Glomerular visceral epithelial cell (primary cell): ENCODE measurements at regions not wholly inside any gene's neighbourhood (a gene's known extent, or its start where the extent isn't known, plus 50 kb on each side); places are given as distances from the start of the nearest gene placed in this dataset.
A peak's percentile ranks its signal among the peaks of the same experiment; 100 is the strongest.
"Not testable (repeated sequence)": the region's sequence is repeated elsewhere in the genome, so short reads cannot be mapped to it uniquely, and the experiment has no call there.

Experiments
- DNase-seq: peaks from one replicate; pipeline ENCODE4 v3.0.0-alpha.2; 2016; ENCODE audit errors: extremely low spot score

DNA sequence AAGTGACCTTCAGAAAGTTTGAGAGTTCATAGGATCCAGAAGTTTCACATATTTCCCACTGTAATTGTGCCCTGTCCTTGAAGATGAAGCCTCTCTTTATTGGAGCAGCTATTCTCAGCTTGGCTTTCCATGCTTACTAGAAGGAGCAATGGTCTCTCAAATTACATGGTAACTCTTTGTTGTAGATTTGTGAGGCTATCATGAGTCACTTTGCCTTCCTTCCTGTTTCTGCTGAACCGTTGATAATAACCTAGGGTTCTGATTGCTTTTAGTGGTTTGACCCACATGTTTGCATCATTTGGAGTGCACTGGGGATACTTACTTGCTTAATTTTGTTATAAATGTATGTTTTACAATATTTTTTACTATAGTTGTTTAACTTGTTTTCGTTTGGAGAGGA is 772.9 kb upstream of the SLITRK6 start:
- peak; percentile 9 for DNase-seq

DNA sequence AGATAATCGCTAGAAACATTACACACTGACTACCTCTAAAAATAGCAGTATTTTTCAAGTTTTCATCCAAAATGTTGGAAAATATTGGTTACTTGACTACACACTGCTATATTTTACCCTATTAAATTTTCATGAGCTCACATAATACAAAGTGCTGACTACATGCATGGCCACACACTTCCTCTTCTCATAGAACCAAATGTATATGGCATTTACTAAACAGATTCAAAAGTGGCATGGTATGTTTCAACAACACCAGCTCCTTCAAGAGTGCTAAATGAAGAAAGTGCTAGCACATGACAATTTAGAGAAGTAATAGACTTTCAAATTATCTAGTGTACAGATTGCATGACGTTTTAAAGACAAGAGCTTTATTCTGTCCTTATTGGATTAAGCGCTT is 780.4 kb upstream of the SLITRK6 start:
- no peak for DNase-seq

DNA sequence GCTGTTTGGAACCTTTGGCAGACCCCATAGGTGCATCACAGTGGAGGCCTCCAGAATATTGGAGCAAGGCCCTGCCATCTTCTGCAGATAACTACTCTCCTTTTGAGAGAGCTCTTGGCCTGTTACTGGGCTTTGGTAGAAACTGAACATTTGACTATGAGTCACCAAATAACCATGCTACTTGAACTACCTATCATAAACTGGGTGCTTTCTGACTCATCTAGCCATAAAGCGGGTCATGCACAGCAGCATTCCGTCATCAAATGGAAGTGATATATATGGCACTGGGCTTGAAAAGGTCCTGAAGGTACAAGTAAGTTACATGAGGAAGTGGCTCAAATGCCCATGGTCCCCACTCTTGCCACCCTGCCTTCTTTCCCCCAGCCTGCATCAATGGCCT is 782.5 kb upstream of the SLITRK6 start:
- peak; percentile 30 for DNase-seq

DNA sequence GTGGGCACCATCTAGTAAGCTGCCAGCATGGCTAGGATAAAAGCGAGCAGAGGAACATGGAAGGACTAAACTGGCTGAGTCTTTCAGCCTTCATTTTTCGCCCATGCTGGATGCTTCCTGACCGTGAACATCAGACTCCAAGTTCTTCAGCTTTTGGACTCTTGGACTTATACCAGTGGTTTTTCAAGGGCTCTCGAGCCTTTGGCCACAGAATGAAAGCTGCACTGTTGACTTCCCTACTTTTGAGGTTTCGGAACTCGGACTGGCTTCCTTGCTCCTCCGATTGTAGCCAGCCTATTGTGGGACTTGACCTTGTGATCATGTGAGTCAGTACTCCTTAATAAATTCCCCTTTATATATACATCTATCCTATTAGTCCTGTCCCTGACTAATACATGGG is 785.1 kb upstream of the SLITRK6 start:
- no peak for DNase-seq

DNA sequence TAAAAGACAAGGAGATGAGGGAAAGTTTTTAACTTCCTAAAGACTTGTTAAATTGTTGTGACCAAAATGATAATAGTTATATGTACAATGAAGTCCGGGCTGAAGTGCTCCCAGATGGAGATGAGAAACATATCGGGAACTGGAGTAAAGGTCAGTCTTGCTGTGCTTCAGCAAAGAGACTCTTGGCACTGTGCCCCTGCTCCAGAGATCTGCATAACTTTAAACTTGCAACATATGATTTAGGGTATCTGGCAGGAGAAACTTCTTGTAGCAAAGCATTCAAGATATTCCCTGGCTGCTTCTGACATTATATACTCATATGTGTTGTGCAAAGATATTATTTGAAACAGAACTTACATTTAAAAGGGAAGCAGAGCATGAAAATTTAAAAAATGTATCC is 786.6 kb upstream of the SLITRK6 start:
- DNase-seq, result no peak

DNA sequence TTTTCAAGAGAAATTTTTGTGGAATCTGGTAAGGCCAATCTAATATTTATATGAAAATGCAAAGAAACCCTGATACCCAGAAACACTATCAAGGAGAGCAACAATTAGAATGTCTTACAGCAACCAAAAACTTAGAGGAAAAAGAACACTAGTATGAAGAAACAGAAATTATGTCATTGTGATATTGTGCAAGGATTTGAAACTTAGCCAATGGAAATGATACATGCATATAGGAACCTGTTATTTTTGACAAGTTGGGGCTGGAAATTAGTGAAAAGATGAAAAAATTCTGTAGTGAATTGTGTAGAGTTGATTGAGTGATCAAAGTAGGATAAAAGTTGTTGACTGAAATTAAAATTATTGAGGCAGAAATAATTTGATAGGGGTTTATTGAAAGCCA is 792.6 kb upstream of the SLITRK6 start:
- DNase-seq, result no peak

DNA sequence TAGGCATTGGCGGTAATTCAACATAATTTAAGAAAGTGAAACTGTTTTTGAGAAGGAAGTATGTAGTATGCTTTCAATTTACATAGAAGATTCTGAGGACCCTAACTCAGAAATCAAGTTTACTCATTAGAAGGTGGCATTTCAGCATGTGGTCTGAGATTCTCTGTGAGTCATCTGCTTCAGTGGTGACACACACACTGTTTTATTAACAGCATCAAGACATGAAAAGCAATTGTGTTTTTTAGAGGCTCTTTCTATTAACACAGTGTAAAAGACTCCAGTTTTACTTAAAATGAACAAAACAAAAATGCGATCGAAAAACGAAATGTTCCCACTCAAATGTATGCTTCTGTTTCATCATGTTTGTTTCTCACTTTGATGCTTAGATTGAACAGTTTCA is 802.1 kb upstream of the SLITRK6 start:
- peak; percentile 23 for DNase-seq

DNA sequence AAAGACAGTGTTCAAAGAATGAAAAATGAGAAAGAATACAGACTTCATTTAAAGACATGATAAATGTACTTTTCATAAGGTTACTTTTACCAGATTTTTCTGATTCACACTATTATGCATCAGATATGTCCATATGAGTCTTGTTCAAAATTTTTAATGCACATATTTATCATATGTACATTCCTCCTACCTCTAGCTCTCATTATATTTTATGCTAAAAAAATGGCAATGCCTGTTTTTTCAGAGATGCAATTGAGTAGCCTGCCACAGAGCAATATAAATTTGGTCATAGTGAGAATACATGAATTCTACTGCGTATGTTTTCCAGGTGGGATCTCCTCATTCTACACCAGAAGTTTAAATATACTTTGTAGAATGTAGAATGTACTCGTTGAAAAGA is 807.0 kb upstream of the SLITRK6 start:
- no peak for DNase-seq

DNA sequence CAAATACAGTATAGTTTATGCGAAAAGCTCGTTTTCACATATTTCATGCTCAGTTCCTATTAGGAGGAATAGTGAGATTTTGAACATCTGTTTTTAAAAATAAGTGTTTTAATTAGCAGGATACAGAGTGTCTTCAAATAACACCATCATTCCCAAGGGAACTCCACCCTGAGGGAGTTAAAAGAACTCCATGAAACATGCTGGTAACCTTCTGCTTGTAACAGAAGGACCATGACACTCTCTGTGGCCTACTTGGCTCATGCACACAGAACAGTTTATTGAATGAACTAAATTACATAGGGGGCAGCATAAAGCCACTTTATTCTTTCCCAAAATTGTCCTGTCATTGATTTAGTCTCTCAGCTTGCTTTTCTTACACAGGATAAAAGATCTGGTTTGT is 809.5 kb upstream of the SLITRK6 start:
- DNase-seq, result no peak

DNA sequence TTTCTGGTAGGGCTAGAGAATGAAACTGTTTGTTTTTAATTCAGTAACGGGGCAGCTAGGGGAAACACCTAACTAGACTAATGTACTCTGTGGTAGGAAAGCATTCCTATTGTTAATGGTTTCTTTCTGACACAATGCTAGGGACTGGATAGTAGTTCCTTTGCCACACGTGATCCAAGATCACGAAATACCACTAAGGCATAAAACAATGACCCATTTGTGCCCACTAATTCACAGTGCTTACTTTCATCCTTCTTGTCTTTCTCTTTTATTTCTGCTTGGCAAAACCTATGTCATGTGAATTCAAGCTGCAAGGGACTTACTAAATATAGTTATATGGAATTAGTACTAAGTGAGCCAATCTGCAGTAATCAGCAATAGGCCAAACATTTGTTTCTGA is 834.1 kb upstream of the SLITRK6 start:
- DNase-seq, result no peak

DNA sequence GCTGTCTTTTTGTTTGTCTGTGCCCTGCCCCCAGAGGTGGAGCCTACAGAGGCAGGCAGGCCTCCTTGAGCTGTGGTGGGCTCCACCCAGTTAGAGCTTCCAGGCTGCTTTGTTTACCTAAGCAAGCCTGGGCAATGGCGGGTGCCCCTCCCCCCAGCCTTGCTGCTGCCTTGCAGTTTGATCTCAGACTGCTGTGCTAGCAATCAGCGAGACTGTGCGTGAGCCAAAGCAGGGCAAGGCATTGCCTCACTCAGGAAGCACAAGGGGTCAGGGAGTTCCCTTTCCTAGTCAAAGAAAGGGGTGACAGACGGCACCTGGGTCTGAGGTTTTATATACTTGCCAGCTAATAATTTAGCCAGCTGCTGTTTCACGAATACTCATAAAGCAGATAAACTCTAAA is 852.0 kb upstream of the SLITRK6 start:
- not testable (repeated sequence) for DNase-seq

DNA sequence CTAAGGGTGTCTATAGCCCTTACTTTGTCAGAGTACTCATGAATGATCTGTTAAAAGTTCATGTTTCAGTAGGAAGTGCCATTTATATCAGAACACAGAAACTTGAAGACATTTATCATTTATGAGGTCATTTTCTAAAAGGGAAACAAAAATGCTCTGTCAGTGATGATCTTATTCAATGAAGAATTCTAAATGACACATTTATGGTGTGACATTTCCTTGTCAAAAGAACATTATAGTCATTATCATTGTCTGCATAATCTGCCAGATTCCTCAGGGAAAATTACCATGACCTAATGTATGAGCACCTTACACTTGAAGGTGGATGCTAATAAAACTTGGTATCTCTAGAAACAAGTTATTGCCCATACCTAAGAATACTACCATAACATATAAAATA is 853.8 kb upstream of the SLITRK6 start:
- DNase-seq, result no peak

DNA sequence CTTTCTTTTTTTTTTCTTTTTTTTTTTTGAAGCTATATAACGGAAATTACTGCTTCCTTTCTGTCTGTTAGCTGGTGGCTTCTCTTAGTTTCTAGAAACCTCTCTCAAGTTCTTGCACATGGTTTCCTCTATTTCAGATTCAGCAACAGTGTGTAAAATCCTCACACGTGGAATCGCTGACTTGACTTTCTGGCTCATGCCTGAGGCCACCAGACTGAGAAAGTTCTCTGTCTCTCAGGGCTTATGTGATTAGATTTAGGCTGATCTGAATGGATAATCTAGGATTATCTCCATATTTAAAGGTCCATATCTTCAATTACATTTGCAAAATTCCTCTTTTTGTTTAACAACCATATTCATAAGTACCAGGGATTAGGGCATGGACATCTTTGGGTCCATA is 856.3 kb upstream of the SLITRK6 start:
- no peak for DNase-seq

DNA sequence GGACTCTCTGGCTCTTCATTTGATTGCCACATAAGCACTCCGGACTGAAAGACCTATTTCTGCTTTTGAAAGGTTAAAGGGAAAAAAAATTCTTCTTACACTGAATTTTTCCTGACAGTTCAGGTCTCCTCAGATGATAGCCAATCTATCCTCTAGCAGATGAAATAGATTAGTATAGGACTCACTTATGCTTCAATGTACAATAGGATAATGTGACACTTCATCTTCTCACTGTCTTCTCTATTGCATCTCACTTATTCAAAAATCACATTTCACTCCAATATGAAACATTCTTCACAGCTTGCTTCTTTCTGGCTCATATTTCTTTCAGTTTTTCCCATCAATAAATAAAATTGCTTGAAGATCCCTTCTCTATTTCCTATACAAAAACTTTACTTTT is 860.9 kb upstream of the SLITRK6 start:
- DNase-seq, result no peak

DNA sequence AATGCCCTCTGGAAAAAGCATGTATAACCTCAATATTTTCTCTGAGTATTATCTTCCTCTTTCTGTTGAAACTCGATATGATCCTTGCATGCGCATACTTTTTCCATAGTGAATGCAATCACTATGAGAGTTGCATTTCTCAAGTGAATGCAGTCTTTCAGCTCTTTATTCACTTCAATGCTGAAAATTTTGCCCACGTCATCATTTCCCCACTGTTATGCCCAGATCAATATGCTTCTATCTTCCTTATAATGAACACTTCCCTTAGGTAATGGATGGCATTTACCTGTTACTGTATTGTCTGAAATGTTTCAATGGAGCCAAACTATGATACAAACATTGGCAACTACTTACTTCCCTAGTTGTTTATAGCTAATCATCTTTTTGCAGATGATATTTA is 866.6 kb upstream of the SLITRK6 start:
- no peak for DNase-seq

DNA sequence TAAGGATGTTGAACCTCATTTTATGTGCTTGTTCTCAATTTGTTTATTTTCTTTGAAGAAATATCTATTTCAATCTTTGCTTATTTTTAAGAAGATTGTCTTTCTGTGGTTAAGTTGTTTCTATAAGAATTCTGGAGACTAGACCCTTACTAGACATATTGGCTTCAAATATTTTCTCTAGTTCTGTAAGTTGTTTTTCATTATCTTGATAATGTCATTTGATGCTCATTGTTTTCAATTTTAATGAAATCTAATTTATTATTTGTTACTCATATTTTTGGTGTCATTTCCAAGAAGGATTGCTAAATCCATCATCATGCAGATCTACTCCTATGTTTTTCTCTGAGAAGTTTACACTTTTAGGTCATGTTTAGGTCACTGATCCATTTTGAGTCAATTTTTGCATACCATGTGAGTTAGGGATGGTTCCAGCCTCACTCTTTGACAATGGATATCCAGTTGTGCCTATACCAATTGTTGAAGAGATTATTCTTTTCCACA is 874.8 kb upstream of the SLITRK6 start:
- DNase-seq, result no peak

DNA sequence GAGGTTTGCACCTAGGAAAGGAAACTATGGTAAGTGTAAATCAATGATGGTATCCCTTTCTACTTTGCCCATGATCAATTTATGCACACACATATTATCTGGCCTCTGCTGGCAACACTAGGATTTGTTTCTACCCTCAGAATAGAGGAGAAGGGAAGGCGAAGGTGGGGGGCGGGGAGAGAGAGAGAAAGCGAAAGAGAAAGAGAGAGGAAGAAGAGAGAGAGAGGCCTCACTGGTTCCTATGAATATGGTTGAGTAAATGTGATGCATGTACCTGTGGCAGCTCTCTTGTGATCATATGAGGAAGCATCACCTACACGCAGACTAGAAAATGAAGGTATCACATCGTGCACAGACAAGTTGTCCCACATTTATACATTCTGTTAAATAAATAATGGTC is 882.0 kb upstream of the SLITRK6 start:
- no peak for DNase-seq

DNA sequence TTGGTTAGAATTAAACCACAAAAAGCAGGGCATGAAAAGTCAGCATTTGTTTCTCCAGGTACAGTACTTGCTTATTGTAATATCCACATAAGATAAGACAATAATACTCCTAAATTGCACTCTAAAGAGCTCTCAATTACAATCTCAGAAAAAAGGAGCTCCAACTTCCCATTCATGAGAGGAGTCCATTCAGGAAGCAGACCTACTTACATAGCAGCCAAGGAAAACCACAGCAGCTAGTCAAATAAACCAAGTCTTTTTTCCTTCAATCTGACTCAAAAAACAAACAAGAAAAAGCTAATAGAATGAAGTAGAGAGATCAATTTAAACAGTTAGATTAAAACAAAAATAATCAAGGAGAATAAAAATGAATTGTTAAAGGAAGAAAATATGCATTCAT is 885.2 kb upstream of the SLITRK6 start:
- DNase-seq, result no peak

DNA sequence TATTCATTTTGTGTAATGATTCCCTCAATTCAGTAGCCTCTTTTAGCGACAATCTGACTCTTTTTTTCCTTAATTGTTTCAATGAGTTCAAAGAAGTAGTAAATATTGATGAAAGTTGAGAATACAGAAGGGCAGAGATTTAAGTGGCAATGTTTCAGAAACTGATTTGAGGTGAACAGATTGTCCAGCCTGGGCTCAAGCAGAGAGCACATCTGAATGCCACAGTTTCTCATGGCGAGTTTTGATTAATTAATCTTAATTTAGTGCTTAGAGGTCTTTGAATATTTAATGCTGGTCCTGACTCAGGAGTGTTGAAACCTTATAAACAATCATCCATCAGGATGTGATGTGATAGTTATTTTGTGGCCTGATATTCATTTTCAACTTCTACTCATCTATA is 890.7 kb upstream of the SLITRK6 start:
- DNase-seq, result no peak

DNA sequence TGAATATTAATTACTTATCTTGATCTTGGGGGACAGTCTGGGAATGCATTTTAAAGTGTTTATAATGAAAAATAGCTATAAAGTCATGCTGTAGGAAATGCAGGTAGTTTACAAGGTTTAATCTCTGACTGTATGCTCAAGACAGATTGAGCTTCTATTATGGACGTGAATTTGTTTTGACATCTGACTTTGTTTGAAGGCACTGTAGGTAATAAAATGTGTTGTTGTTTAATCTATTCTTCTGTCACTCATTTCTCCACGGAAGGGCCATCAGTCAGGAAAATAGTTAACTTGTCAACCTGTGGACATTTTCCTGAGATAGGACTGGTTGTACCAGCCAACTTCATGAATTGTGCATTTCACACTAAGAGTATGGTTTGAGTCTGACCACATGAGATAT is 893.1 kb upstream of the SLITRK6 start:
- DNase-seq, result no peak

DNA sequence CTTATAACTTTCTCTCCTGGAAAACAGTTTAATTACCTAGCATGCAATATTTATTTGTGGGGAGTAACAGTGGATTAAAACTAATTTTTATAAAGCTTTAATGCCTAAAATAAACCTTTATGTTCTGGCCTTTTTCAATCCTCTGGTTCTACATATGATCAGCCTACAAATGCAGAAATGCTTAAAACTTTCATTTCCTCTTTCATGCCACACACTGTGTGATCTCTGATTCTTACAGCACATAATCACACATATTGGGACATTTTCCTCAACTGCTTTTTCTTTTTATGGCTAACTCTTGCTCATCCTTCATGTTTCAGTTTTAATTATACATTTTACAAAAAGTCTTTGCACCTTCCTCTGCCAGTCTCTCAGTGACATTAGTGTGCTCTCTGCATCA is 910.8 kb upstream of the SLITRK6 start:
- DNase-seq, result no peak

DNA sequence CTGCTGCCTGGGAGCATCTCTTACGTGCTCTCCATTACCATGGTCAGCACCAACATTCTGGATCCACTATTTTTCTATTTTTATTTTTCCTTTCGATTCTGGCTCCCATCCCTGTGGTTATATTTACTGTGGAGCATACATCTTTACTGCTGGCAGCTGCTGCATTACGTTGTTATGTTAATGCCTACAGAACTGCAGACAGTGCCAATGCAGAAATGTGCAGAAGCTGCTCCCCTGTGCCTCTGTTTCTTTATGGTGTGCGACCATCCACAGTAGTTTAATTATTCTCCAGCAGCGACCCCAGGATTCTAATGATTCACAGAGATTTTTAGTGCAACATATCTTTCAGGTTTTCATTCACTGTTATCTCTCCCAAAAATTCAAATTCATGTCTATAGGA is 911.7 kb upstream of the SLITRK6 start:
- DNase-seq, result no peak

DNA sequence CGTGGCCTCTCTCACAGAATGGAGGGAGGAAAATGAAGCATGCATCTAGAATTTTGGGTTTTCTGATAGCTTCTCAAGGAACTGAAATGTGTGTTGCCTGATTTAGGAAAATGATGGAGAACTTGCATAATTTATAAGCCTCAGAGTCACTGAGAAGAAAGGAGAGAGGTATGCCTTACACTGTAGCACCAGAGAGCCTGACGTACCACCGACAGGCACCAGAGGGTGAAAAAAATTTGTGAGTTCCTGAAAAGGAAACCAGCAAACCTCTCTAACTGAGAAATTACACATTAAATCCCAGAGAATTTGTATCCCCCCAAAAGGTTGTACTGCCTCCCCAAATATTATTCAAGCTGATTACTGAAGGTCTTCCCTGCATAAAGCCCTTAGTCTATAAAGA is 915.3 kb upstream of the SLITRK6 start:
- DNase-seq, result no peak

DNA sequence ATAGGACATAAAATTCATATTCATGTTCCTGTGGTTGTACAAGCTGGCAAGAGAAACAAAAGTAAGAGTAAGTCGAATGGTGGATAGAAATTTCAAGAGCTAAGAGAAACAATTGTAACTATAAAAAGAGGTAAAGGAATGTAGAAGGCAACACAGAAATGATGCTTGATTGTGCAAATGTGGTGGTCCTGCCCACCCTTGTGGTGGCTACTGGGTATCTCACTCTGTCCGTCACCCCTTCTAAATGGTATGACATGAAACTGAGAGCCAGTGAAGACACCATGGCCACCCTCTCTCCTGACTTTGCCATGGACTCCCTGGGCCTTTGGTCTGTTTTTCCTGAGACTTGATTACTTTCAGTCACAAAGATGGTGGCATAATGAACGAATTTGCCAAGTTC is 925.9 kb upstream of the SLITRK6 start:
- DNase-seq, result no peak

DNA sequence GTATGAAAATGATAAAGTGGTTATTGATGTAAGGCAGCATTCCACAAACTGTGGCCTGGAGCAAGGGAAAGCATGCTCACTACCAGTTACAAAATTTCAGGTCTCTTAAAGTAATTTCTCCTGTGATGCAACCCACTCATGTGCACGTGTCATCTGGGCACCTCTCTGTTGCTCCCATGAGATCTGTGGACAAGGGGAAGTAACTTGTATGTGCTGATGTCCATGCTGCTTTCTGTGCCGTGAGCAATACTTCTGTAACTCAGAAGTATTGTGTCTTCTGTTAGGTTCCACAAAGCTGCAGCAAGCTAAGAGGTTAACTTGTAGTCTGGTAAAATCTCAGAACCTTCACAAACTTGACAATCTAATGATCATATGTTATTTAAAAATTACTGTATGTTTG is 930.0 kb upstream of the SLITRK6 start:
- no peak for DNase-seq
